ENCODE measurements at regions not wholly inside any gene's neighbourhood (a gene's known extent, or its start where the extent isn't known, plus 50 kb on each side); places are given as distances from the start of the nearest gene placed in this dataset.

DNA sequence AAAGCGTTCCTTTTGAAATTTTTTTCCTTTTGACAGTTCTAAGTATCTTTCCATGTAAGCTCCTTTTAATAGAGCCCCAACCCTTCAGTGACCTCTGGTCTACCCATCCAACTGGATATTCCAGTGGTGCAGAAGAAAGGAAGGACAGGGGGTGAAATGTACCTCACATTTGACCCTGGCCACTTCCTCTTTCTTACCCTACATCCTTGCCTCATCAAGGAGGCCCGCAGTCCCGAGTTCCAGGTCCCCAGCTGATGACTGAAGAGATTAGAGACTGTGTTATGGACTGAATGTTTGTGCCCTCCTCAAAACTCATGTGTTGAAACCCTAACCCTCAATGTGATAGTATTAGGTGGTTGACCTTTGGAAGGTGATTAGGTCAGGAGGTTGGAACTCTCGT is 158.1 kb downstream of the RBM43 start:
- no peaks in the 10 kb centered on the region for H3K9me2 ChIP-seq (replicated peaks; ENCODE audit: insufficient read depth)
- WGBS (ENCODE audit: low lambda C conversion rate, missing lambda C conversion rate) = 92% methylated on average over 4 of the region's 4 CpGs
- no peaks in the 10 kb centered on the region for H3K79me2 ChIP-seq
- H3K9me3 ChIP-seq (ENCODE audit: low read depth) = no peaks in the 10 kb centered on the region
- no peak overlapping the region for H3K4me2 ChIP-seq
- H3K27me3 ChIP-seq = no peaks in the 10 kb centered on the region
- TF ChIP-seq, protein P1, sequence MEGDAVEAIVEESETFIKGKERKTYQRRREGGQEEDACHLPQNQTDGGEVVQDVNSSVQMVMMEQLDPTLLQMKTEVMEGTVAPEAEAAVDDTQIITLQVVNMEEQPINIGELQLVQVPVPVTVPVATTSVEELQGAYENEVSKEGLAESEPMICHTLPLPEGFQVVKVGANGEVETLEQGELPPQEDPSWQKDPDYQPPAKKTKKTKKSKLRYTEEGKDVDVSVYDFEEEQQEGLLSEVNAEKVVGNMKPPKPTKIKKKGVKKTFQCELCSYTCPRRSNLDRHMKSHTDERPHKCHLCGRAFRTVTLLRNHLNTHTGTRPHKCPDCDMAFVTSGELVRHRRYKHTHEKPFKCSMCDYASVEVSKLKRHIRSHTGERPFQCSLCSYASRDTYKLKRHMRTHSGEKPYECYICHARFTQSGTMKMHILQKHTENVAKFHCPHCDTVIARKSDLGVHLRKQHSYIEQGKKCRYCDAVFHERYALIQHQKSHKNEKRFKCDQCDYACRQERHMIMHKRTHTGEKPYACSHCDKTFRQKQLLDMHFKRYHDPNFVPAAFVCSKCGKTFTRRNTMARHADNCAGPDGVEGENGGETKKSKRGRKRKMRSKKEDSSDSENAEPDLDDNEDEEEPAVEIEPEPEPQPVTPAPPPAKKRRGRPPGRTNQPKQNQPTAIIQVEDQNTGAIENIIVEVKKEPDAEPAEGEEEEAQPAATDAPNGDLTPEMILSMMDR (IDR thresholded peaks at IDR 0.05; ENCODE audit: poor library complexity) = no peak
- no peak overlapping the region for H3K27ac ChIP-seq
- H3K4me1 ChIP-seq (ENCODE audit: insufficient read depth) = no peaks in the 10 kb centered on the region
- H2AFZ ChIP-seq = no peak overlapping the region
- H3K4me3 ChIP-seq = no peak overlapping the region
- H4K20me1 ChIP-seq (ENCODE audit: insufficient read depth, poor library complexity, severe bottlenecking) = no peaks in the 10 kb centered on the region
- DNase-seq (ENCODE audit: low spot score) = no peak
- H3K36me3 ChIP-seq (replicated peaks; ENCODE audit: insufficient read depth, low read depth) = no peaks in the 10 kb centered on the region

DNA sequence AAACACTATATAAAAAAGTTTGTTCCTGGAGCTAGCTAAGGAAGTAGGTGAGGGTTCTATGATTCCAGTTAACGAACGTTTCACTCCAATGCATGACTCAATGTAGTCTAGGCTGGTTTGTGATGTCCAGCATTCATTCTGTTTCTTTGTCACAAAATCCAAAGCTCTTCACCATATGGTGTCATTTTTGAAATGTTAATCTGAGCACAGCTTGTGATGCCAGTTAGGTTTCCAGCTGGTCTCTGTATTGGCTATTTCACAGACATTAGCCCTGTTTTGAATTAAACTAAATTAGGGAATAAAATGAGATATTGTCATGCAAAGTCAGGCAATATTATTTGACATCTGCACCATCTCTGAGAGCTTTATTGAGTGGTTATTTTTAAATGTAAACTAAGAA is 159.4 kb downstream of the RBM43 start:
- 72% methylated on average over 2 of the region's 2 CpGs for WGBS (ENCODE audit: low lambda C conversion rate, missing lambda C conversion rate)

DNA sequence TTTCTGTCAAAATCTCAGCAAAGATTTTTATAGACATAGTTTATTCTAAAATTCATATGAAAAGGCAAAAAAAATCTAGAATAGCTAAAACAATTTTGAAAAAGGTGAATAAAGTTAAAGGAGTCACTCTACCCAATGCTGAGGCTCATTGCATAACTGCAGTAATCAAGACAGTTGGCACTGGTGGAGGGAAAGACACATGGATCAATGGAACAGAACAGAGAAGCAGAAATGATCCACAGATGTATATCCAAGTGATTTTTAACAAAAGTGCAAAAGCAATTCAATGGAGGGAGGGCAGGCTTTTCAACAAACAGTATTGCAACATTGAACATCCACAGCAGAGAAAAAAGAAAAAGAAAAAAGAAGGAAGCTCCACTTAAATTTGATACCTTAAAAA is 162.8 kb downstream of the RBM43 start:
- no peak for TF ChIP-seq EZH2 (IDR thresholded peaks at IDR 0.05; ENCODE audit: borderline replicate concordance)
- no peak for TF ChIP-seq EZH2phosphoT487 (IDR thresholded peaks at IDR 0.05; ENCODE audit: low read depth, severe bottlenecking, unreplicated experiment)
- TF ChIP-seq, protein P1 (IDR thresholded peaks at IDR 0.05; ENCODE audit: poor library complexity) = no peak
- DNase-seq (ENCODE audit: low spot score) = no peak
- no peaks in the 10 kb centered on the region for H3K9me3 ChIP-seq (ENCODE audit: low read depth)

More for the DNA sequence above, 159.4 kb downstream of the RBM43 start:
- Histone ChIP-seq H2AFZ (no peak overlapping the region), H3K4me3 (no peak overlapping the region), H3K27me3 (no peaks in the 10 kb centered on the region), H3K9me2 (replicated peaks; ENCODE audit: insufficient read depth) (no peaks in the 10 kb centered on the region), H3K79me2 (no peaks in the 10 kb centered on the region), H4K20me1 (ENCODE audit: insufficient read depth, poor library complexity, severe bottlenecking) (no peaks in the 10 kb centered on the region), H3K36me3 (replicated peaks; ENCODE audit: insufficient read depth, low read depth) (no peaks in the 10 kb centered on the region), H3K27ac (no peak overlapping the region), H3K4me1 (ENCODE audit: insufficient read depth) (no peaks in the 10 kb centered on the region), H3K9me3 (ENCODE audit: low read depth) (no peaks in the 10 kb centered on the region), H3K4me2 (no peak overlapping the region)
- DNase-seq (ENCODE audit: low spot score) = no peak
- TF ChIP-seq EZH2 (IDR thresholded peaks at IDR 0.05; ENCODE audit: borderline replicate concordance) (no peak), EZH2phosphoT487 (IDR thresholded peaks at IDR 0.05; ENCODE audit: low read depth, severe bottlenecking, unreplicated experiment) (no peak)
- TF ChIP-seq, protein P1 (IDR thresholded peaks at IDR 0.05; ENCODE audit: poor library complexity) = no peak

DNA sequence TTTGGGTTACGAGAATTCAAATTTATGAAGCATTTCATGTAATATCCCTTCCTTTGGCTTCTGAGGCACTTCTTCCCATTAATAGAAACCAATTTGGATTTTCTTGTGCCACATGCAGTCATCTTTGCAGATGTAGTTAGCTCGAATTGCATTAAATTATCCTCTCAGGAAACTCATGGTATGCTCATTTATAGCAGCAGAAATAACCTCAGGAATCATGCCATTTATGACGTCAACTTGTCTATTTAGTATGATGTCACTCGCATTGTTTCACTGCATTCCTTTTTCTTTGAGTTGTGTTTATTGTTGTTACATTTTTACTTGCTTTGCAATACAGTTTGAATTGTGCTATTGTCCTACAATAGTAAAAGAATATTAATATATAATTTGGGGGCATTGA is 163.8 kb downstream of the RBM43 start:
- TF ChIP-seq EZH2 (IDR thresholded peaks at IDR 0.05; ENCODE audit: borderline replicate concordance) (no peak), EZH2phosphoT487 (IDR thresholded peaks at IDR 0.05; ENCODE audit: low read depth, severe bottlenecking, unreplicated experiment) (no peak)
- TF ChIP-seq, protein P1 (IDR thresholded peaks at IDR 0.05; ENCODE audit: poor library complexity) = no peak
- Histone ChIP-seq H2AFZ (no peak overlapping the region), H3K27ac (no peak overlapping the region), H3K27me3 (no peaks in the 10 kb centered on the region), H3K36me3 (replicated peaks; ENCODE audit: insufficient read depth, low read depth) (no peaks in the 10 kb centered on the region), H3K9me2 (replicated peaks; ENCODE audit: insufficient read depth) (no peaks in the 10 kb centered on the region), H3K4me2 (no peak overlapping the region), H3K9me3 (ENCODE audit: low read depth) (no peaks in the 10 kb centered on the region), H3K4me1 (ENCODE audit: insufficient read depth) (no peaks in the 10 kb centered on the region), H4K20me1 (ENCODE audit: insufficient read depth, poor library complexity, severe bottlenecking) (no peaks in the 10 kb centered on the region), H3K4me3 (no peak overlapping the region), H3K79me2 (no peaks in the 10 kb centered on the region)
- WGBS (ENCODE audit: low lambda C conversion rate, missing lambda C conversion rate) = 80% methylated on average over 4 of the region's 4 CpGs
- DNase-seq (ENCODE audit: low spot score) = no peak

More for the DNA sequence above, 162.8 kb downstream of the RBM43 start:
- Histone ChIP-seq H3K4me3 (no peak overlapping the region), H3K79me2 (no peaks in the 10 kb centered on the region), H3K9me2 (replicated peaks; ENCODE audit: insufficient read depth) (no peaks in the 10 kb centered on the region), H4K20me1 (ENCODE audit: insufficient read depth, poor library complexity, severe bottlenecking) (no peaks in the 10 kb centered on the region), H3K36me3 (replicated peaks; ENCODE audit: insufficient read depth, low read depth) (no peaks in the 10 kb centered on the region), H2AFZ (no peak overlapping the region), H3K27me3 (no peaks in the 10 kb centered on the region), H3K27ac (no peak overlapping the region), H3K4me2 (no peak overlapping the region), H3K4me1 (ENCODE audit: insufficient read depth) (no peaks in the 10 kb centered on the region)
